Testis (tissue), 2 donors: ENCODE measurements at regions not wholly inside any gene's neighbourhood (a gene's known extent, or its start where the extent isn't known, plus 50 kb on each side); places are given as distances from the start of the nearest gene placed in this dataset.
"Not testable (repeated sequence)": the region's sequence is repeated elsewhere in the genome, so short reads cannot be mapped to it uniquely, and the experiment has no call there.

Experiments
- CTCF ChIP-seq, 3 experiments: fragments of 450-650 bp in 2 of 3; fragments of 200-600 bp in 1 of 3; sonication (generic) in 1 of 3; IDR thresholded peaks; one replicate each; pipeline ENCODE4 v1.5.1; 2016 to 2019; ENCODE audit warnings: antibody characterized with exemption in 3 of 3, mild to moderate bottlenecking in 2 of 3, moderate library complexity in 1 of 3
- POLR2A ChIP-seq: fragments of 450-650 bp; IDR thresholded peaks from one replicate; pipeline ENCODE4 v1.6.1; 2017; ENCODE audit warnings: antibody characterized with exemption, mild to moderate bottlenecking, moderate library complexity

- not testable (repeated sequence) for TF ChIP-seq CTCF (IDR thresholded peaks at IDR 0.05); POLR2A
These were observed 350.8 kb downstream of the VRK1 start for GRCh38 chr14:97148021-97148420.
